Keratinocyte (primary cell): ENCODE measurements at regions not wholly inside any gene's neighbourhood (a gene's known extent, or its start where the extent isn't known, plus 50 kb on each side); places are given as distances from the start of the nearest gene placed in this dataset.
"Not testable (repeated sequence)": the region's sequence is repeated elsewhere in the genome, so short reads cannot be mapped to it uniquely, and the experiment has no call there.

Experiments used
- DNase-seq: peaks from one replicate; pipeline ENCODE4 v3.0.0-alpha.2; 2011; ENCODE audit warnings: low read depth, missing footprints, low spot score
- FAIRE-seq: peaks from 2 replicates; lab custom pipeline; 2011; peaks lifted over from hg19 to GRCh38; lab: Jason Lieb, UNC
- H2AFZ ChIP-seq: 2 replicates; pipeline ENCODE4 v1.6.0; 2012; ENCODE audit warnings: low read length, control low read depth, inconsistent platforms; ENCODE audit not compliant: control insufficient read depth
- H3K27ac ChIP-seq: 2 replicates; pipeline ENCODE4 v1.5.1; 2011; ENCODE audit warnings: low read length; ENCODE audit not compliant: control insufficient read depth, insufficient read depth
- H3K27me3 ChIP-seq: 3 replicates; pipeline ENCODE4 v1.6.0; 2011; ENCODE audit warnings: low read length; ENCODE audit not compliant: control insufficient read depth, insufficient read depth; ENCODE audit errors: extremely low read depth
- H3K36me3 ChIP-seq, 2 experiments: 2 replicates in 1 of 2; 3 replicates in 1 of 2; pipeline ENCODE4 v1.5.1; 2011; ENCODE audit warnings: low read length in 2 of 2, mild to moderate bottlenecking in 1 of 2; ENCODE audit not compliant: control insufficient read depth in 2 of 2, insufficient read depth in 2 of 2; ENCODE audit errors: extremely low read depth in 1 of 2
- H3K4me1 ChIP-seq: 3 replicates; pipeline ENCODE4 v1.5.1; 2011; ENCODE audit warnings: low read length; ENCODE audit not compliant: control insufficient read depth, insufficient read depth; ENCODE audit errors: extremely low read depth
- H3K4me2 ChIP-seq: 3 replicates; pipeline ENCODE4 v1.6.0; 2011; ENCODE audit warnings: low read depth, low read length; ENCODE audit not compliant: control insufficient read depth, insufficient read depth; ENCODE audit errors: extremely low read depth
- H3K4me3 ChIP-seq, 3 experiments: fragments of 200-600 bp in 1 of 3; sonication (generic) in 1 of 3; 2 replicates in 2 of 3; 3 replicates in 1 of 3; pipeline ENCODE4 v1.5.1; 2011 to 2016; ENCODE audit warnings: low read length in 3 of 3, mild to moderate bottlenecking in 3 of 3, control low read depth in 2 of 3, inconsistent platforms in 1 of 3, low read depth in 1 of 3, mixed read lengths in 1 of 3, mixed run types in 1 of 3, moderate library complexity in 1 of 3; ENCODE audit not compliant: control insufficient read depth in 2 of 3, insufficient read depth in 2 of 3; ENCODE audit errors: extremely low read depth in 1 of 3
- H3K79me2 ChIP-seq: 2 replicates; pipeline ENCODE4 v1.6.0; 2012; ENCODE audit warnings: low read length; ENCODE audit not compliant: control insufficient read depth, insufficient read depth
- H3K9ac ChIP-seq: 3 replicates; pipeline ENCODE4 v1.6.0; 2011; ENCODE audit warnings: low read length; ENCODE audit not compliant: control insufficient read depth, insufficient read depth; ENCODE audit errors: extremely low read depth
- H3K9me1 ChIP-seq: 3 replicates; pipeline ENCODE4 v1.6.0; 2011; ENCODE audit warnings: low read length; ENCODE audit not compliant: control insufficient read depth, insufficient read depth; ENCODE audit errors: extremely low read depth
- H3K9me3 ChIP-seq: 2 replicates; pipeline ENCODE4 v1.5.1; 2012; ENCODE audit warnings: low read depth, low read length; ENCODE audit not compliant: control insufficient read depth
- H4K20me1 ChIP-seq: 3 replicates; pipeline ENCODE4 v1.6.0; 2011; ENCODE audit warnings: low read length; ENCODE audit not compliant: control insufficient read depth, insufficient read depth; ENCODE audit errors: extremely low read depth
- CTCF ChIP-seq, 3 experiments: IDR thresholded peaks in 1 of 3; conservative IDR thresholded peaks in 1 of 3; optimal IDR thresholded peaks in 1 of 3; 2 replicates in 2 of 3; 3 replicates in 1 of 3; pipeline versions ENCODE3 to v1.5.1; 2011; ENCODE audit warnings: low read length in 3 of 3, mild to moderate bottlenecking in 3 of 3, moderate library complexity in 2 of 3, control low read depth in 1 of 3, inconsistent platforms in 1 of 3; ENCODE audit not compliant: insufficient read depth in 2 of 3; ENCODE audit errors: extremely low read depth in 1 of 3
- EZH2 ChIP-seq: IDR thresholded peaks from one replicate; pipeline ENCODE4 v1.6.1; 2012; ENCODE audit warnings: inconsistent platforms, mild to moderate bottlenecking, low read length, moderate library complexity
- dilution Hi-C: fragments of 300-500 bp; cut with MboI; formaldehyde crosslinking; loops from one replicate; pipeline ENCODE4 v1.7.0; 2020; ENCODE audit warnings: low sequenced_read_pairs; ENCODE audit not compliant: extremely low pct_ligation_motif_present

- H3K4me1 ChIP-seq: no peaks in the 10 kb centered on the region
- H2AFZ ChIP-seq: no peak overlapping the region
- FAIRE-seq (no peak), DNase-seq (no peak)
- dilution Hi-C loops: no loop called here
- H3K36me3 ChIP-seq: no peaks in the 10 kb centered on the region
- H3K9me1 ChIP-seq: no peaks in the 10 kb centered on the region
- no peaks in the 10 kb centered on the region for H3K79me2 ChIP-seq
- H3K9me3 ChIP-seq: no peaks in the 10 kb centered on the region
- no peaks in the 10 kb centered on the region for H4K20me1 ChIP-seq
- no peak overlapping the region for H3K4me2 ChIP-seq
- TF ChIP-seq CTCF (optimal IDR thresholded peaks at IDR 0.05 in 1 of 3, IDR thresholded peaks at IDR 0.05 in 1 of 3, conservative IDR thresholded peaks at IDR 0.05 in 1 of 3; ENCODE audit: extremely low read depth in 1 of 3, insufficient read depth in 2 of 3, low read length in 3 of 3) (no peak), EZH2 (no peak)
- H3K9ac ChIP-seq: no peak overlapping the region
- H3K4me3 ChIP-seq: no peak overlapping the region
- no peak overlapping the region for H3K27ac ChIP-seq
- H3K27me3 ChIP-seq: no peaks in the 10 kb centered on the region
Observed at GRCh38 chr17:14427900-14428647, 127.2 kb downstream of the HS3ST3B1 start.

- FAIRE-seq, dilution Hi-C loops, H2AFZ ChIP-seq: not testable (repeated sequence)
Observed at GRCh38 chr17:14423156-14423555, 122.3 kb downstream of the HS3ST3B1 start.

GRCh38 chr17:14417336-14417735 lies 116.5 kb downstream of the HS3ST3B1 start:
- no peak overlapping the region for H3K4me2 ChIP-seq
- TF ChIP-seq EZH2: no peak
- no peak for TF ChIP-seq CTCF (optimal IDR thresholded peaks at IDR 0.05 in 1 of 3, IDR thresholded peaks at IDR 0.05 in 1 of 3, conservative IDR thresholded peaks at IDR 0.05 in 1 of 3; ENCODE audit: extremely low read depth in 1 of 3, insufficient read depth in 2 of 3, low read length in 3 of 3)
- FAIRE-seq: no peak

More at GRCh38 chr17:14423156-14423555, 122.3 kb downstream of the HS3ST3B1 start:
- not testable (repeated sequence) for H3K4me2 ChIP-seq, H4K20me1 ChIP-seq, H3K27me3 ChIP-seq, H3K36me3 ChIP-seq, DNase-seq, H3K79me2 ChIP-seq, H3K9ac ChIP-seq, H3K4me1 ChIP-seq, H3K27ac ChIP-seq, H3K9me1 ChIP-seq, H3K9me3 ChIP-seq, H3K4me3 ChIP-seq

More at GRCh38 chr17:14417336-14417735, 116.5 kb downstream of the HS3ST3B1 start:
- H3K4me3 ChIP-seq: no peak overlapping the region
- no peak for DNase-seq
- H3K9me3 ChIP-seq: no peaks in the 10 kb centered on the region
- no peaks in the 10 kb centered on the region for H3K27me3 ChIP-seq
- H4K20me1 ChIP-seq: no peaks in the 10 kb centered on the region
- dilution Hi-C loops: no loop called here
- H3K9ac ChIP-seq: no peak overlapping the region
- no peaks in the 10 kb centered on the region for H3K79me2 ChIP-seq
- H2AFZ ChIP-seq: no peak overlapping the region
- H3K36me3 ChIP-seq: no peaks in the 10 kb centered on the region
- no peaks in the 10 kb centered on the region for H3K4me1 ChIP-seq
- no peaks in the 10 kb centered on the region for H3K9me1 ChIP-seq
- H3K27ac ChIP-seq: no peak overlapping the region
